Transverse colon (tissue), 3 donors: ENCODE measurements at regions not wholly inside any gene's neighbourhood (a gene's known extent, or its start where the extent isn't known, plus 50 kb on each side); places are given as distances from the start of the nearest gene placed in this dataset.

Experiments
- CTCF ChIP-seq, 5 experiments: fragments of 200-600 bp in 3 of 5; fragments of 450-650 bp in 2 of 5; sonication (generic) in 3 of 5; IDR thresholded peaks; 1 replicate in 2 of 5; 2 replicates in 3 of 5; pipeline ENCODE4 v1.5.1; 2016 to 2017; ENCODE audit warnings: antibody characterized with exemption in 5 of 5, inconsistent platforms in 3 of 5, mild to moderate bottlenecking in 2 of 5, moderate library complexity in 1 of 5
- EP300 ChIP-seq: sonication (generic); formaldehyde crosslinking; IDR thresholded peaks from one replicate; pipeline ENCODE4 v1.6.1; 2017; ENCODE audit warnings: antibody characterized with exemption, low read depth

GRCh38 chr9:110048976-110049698 is 158.8 kb downstream of the C9orf152 start:
- TF ChIP-seq CTCF (IDR thresholded peaks at IDR 0.05) (no peak), EP300 (no peak)
